ENCODE measurements at regions not wholly inside any gene's neighbourhood (a gene's known extent, or its start where the extent isn't known, plus 50 kb on each side); places are given as distances from the start of the nearest gene placed in this dataset.
"Not testable (repeated sequence)": the region's sequence is repeated elsewhere in the genome, so short reads cannot be mapped to it uniquely, and the experiment has no call there.

DNA sequence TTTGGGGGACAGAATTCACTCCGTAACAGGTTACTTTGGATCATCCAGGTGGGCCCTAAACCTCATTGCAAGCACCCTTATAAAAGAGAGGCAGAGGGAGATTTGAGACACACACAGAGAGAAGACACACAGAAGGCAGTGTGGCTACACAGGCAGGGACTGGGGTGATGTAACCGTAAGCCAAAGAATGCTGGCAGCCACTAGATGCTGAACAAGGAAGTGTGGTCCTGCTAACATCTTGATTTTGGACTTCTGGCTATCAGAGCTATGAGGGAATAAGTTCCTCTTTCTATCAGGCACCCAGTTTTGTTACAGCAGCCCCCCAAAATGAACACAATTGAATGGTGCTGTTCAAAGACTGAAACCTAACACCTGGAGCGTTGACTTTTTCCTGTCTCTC, 191.3 kb upstream of the MYLIP start:
- DNase-seq (ENCODE audit: low read depth), result no peak
- H3K4me3 ChIP-seq (ENCODE audit: low read depth, low read length), result no peak overlapping the region
- no peak for TF ChIP-seq CTCF (IDR thresholded peaks at IDR 0.05; ENCODE audit: insufficient read depth, low read length)

- no peak for DNase-seq (ENCODE audit: low read depth)
- H3K4me3 ChIP-seq (ENCODE audit: low read depth, low read length), result no peak overlapping the region
- TF ChIP-seq CTCF (IDR thresholded peaks at IDR 0.05; ENCODE audit: insufficient read depth, low read length), result no peak
Observed at GRCh38 chr6:15936503-15936902, 192.4 kb upstream of the MYLIP start.

DNA sequence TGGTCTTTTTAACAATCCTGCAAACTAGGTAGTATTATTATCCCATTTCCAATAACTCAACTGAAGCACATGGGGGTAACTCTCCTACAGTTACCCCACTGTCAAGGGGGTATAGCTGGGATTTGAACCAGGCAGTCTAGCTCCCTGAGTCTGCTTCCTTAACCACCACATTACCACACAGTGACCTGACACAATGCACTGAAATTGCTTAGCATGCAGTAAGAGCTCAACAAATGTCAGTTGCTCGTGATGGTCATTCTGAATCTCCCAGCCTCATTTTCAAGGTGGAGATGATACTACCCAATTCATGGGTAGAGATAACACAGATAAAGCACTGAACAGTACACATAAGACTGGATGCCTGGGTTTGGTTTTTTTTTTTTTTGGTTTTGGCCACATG, 193.2 kb upstream of the MYLIP start:
- DNase-seq (ENCODE audit: low read depth), result no peak
- TF ChIP-seq CTCF (IDR thresholded peaks at IDR 0.05; ENCODE audit: insufficient read depth, low read length), result no peak
- no peak overlapping the region for H3K4me3 ChIP-seq (ENCODE audit: low read depth, low read length)

- DNase-seq (ENCODE audit: low read depth); H3K4me3 ChIP-seq (ENCODE audit: low read depth, low read length): not testable (repeated sequence)
Observed at GRCh38 chr6:15931697-15932096, 197.2 kb upstream of the MYLIP start.

GRCh38 chr6:15930207-15930606, 198.7 kb upstream of the MYLIP start:
- no peak for DNase-seq (ENCODE audit: low read depth)
- H3K4me3 ChIP-seq (ENCODE audit: low read depth, low read length), result no peak overlapping the region
- no peak for TF ChIP-seq CTCF (IDR thresholded peaks at IDR 0.05; ENCODE audit: insufficient read depth, low read length)

DNA sequence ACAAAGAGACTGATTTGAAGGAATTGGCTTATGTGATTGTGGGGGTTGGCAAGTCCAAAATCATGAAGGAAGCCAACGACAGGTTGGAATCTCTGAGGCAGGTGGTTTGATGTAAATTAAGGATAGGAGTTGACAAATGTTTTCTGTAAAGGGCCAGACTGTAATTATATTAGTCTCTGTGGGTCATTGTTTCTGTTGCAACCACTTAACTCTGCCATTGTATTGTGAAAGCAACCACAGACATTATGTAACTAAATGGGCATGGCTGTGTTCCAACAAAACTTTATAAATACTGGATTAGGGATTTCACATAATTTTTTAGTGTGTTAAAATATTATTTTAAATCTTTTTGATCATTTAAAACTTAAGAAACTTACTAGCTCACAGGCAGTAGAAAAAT, 199.2 kb upstream of the MYLIP start:
- no peak for TF ChIP-seq CTCF (IDR thresholded peaks at IDR 0.05; ENCODE audit: insufficient read depth, low read length)
- DNase-seq (ENCODE audit: low read depth), result peak; percentile 5
- no peak overlapping the region for H3K4me3 ChIP-seq (ENCODE audit: low read depth, low read length)

DNA sequence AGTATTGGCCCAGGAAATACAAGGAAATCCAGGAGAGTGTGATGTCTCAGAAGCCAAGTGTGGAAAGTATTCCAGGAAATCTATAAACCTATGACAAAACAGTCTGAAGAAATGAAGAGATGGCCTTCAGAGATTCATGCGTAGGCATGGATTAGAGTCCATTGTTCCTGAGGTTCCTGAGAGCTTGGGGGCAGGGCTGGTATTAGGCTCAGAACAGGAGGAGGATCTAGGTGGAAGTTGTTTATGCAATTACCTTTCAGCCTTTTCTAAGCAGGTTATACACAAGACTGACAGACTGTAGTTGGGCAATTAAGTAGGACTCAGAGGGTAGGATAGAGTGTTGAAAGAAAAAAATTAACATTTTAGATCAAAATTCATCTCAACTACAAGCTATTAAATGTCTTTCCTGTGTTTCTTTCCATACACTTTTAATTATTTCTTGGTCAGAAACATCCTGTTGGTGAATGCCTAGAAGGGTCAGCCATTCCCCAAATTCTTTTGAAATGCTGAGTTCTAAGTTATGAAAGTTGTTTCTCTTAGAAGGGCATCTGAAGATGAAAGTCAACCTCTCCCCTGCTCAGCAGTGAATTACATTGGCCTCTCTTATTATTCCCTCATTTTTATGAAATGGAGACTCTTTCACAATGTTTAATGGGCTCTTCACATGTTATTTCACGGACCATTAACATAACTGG, 201.2 kb upstream of the MYLIP start:
- no peak for TF ChIP-seq CTCF (IDR thresholded peaks at IDR 0.05; ENCODE audit: insufficient read depth, low read length)
- H3K4me3 ChIP-seq (ENCODE audit: low read depth, low read length), result no peak overlapping the region
- DNase-seq (ENCODE audit: low read depth), result no peak

Measured in fibroblast of the aortic adventitia (primary cell).